ENCODE measurements at regions not wholly inside any gene's neighbourhood (a gene's known extent, or its start where the extent isn't known, plus 50 kb on each side); places are given as distances from the start of the nearest gene placed in this dataset.
"Not testable (repeated sequence)": the region's sequence is repeated elsewhere in the genome, so short reads cannot be mapped to it uniquely, and the experiment has no call there.

- DNase-seq = no peak
These were observed 84.0 kb downstream of the FMO4 start for GRCh38 chr1:171397851-171398469.

GRCh38 chr1:171403393-171403792 is 81.9 kb upstream of the PRRC2C start:
- DNase-seq = no peak

- no peak for DNase-seq
These were observed 80.0 kb upstream of the PRRC2C start for GRCh38 chr1:171405391-171405714.

- not testable (repeated sequence) for DNase-seq
These were observed 71.8 kb upstream of the PRRC2C start for GRCh38 chr1:171413557-171413956.

GRCh38 chr1:171418546-171418945 is 66.8 kb upstream of the PRRC2C start:
- no peak for DNase-seq

- peak in 1 of 2 donors; percentile 45 for DNase-seq
These were observed 64.5 kb upstream of the PRRC2C start for GRCh38 chr1:171420810-171421209.

- DNase-seq = no peak
These were observed 63.8 kb upstream of the PRRC2C start for GRCh38 chr1:171421413-171422020.

- no peak for DNase-seq
These were observed 62.8 kb upstream of the PRRC2C start for GRCh38 chr1:171422511-171422910.

GRCh38 chr1:171424494-171424893 is 60.8 kb upstream of the PRRC2C start:
- DNase-seq = no peak

- DNase-seq = no peak
These were observed 58.7 kb upstream of the PRRC2C start for GRCh38 chr1:171426645-171427044.

- no peak for DNase-seq
These were observed 57.4 kb upstream of the PRRC2C start for GRCh38 chr1:171427852-171428471.

GRCh38 chr1:171429137-171429536 is 56.2 kb upstream of the PRRC2C start:
- DNase-seq = no peak

GRCh38 chr1:171431994-171432393 is 53.3 kb upstream of the PRRC2C start:
- no peak for DNase-seq

- DNase-seq = no peak
These were observed 52.9 kb upstream of the PRRC2C start for GRCh38 chr1:171432473-171432872.

GRCh38 chr1:171433451-171433850 is 51.9 kb upstream of the PRRC2C start:
- DNase-seq = no peak

GRCh38 chr1:171434717-171435346 is 50.5 kb upstream of the PRRC2C start:
- DNase-seq = peak; percentile 12 to 32

Data from CD4-positive, alpha-beta T cell treated with Interleukin-4 for 1 hour (primary cell).